ENCODE measurements at regions not wholly inside any gene's neighbourhood (a gene's known extent, or its start where the extent isn't known, plus 50 kb on each side); places are given as distances from the start of the nearest gene placed in this dataset.

GRCh38 chr9:116070256-116070914 lies 83.2 kb upstream of the PAPPA start:
- TF ChIP-seq, protein P1, sequence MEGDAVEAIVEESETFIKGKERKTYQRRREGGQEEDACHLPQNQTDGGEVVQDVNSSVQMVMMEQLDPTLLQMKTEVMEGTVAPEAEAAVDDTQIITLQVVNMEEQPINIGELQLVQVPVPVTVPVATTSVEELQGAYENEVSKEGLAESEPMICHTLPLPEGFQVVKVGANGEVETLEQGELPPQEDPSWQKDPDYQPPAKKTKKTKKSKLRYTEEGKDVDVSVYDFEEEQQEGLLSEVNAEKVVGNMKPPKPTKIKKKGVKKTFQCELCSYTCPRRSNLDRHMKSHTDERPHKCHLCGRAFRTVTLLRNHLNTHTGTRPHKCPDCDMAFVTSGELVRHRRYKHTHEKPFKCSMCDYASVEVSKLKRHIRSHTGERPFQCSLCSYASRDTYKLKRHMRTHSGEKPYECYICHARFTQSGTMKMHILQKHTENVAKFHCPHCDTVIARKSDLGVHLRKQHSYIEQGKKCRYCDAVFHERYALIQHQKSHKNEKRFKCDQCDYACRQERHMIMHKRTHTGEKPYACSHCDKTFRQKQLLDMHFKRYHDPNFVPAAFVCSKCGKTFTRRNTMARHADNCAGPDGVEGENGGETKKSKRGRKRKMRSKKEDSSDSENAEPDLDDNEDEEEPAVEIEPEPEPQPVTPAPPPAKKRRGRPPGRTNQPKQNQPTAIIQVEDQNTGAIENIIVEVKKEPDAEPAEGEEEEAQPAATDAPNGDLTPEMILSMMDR (IDR thresholded peaks at IDR 0.05; ENCODE audit: extremely low read depth, insufficient read depth, missing control alignments) = no peak
- DNase-seq (ENCODE audit: low spot score) = no peak
- in situ Hi-C loops (cut with MboI; ENCODE audit: low pct_unique_long_range_greater_than_20kb, low sequenced_read_pairs, unreplicated experiment) = no loop called here

GRCh38 chr9:116072046-116072445 lies 81.5 kb upstream of the PAPPA start:
- in situ Hi-C loops (cut with MboI; ENCODE audit: low pct_unique_long_range_greater_than_20kb, low sequenced_read_pairs, unreplicated experiment) = no loop called here
- TF ChIP-seq, protein P1 (IDR thresholded peaks at IDR 0.05; ENCODE audit: extremely low read depth, insufficient read depth, missing control alignments) = no peak
- no peak for DNase-seq (ENCODE audit: low spot score)

DNA sequence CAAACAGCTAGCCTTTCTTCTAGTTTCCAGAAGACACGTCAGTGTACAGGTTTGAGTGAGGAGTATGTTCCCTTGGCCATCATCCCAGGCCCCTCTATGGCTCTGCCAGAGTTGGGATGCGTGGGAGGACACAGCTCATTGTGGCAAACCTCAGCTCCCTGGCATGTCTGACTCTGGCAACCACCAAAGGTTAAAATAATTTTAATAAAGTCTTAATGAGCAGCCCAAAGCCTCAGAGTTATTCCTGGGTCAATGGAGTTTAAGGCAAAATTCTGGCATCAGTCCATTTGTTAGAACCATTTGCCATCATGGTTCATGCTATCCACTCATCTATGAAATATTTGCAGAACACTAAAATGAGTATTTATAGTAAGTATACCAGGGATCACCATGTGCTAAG lies 79.8 kb upstream of the PAPPA start:
- no peak for DNase-seq (ENCODE audit: low spot score)
- TF ChIP-seq, protein P1 (IDR thresholded peaks at IDR 0.05; ENCODE audit: extremely low read depth, insufficient read depth, missing control alignments) = no peak
- in situ Hi-C loops (cut with MboI; ENCODE audit: low pct_unique_long_range_greater_than_20kb, low sequenced_read_pairs, unreplicated experiment) = no loop called here

- in situ Hi-C loops (cut with MboI; ENCODE audit: low pct_unique_long_range_greater_than_20kb, low sequenced_read_pairs, unreplicated experiment) = no loop called here
- no peak for DNase-seq (ENCODE audit: low spot score)
- TF ChIP-seq, protein P1 (IDR thresholded peaks at IDR 0.05; ENCODE audit: extremely low read depth, insufficient read depth, missing control alignments) = no peak
Measured at GRCh38 chr9:116074658-116075057, 78.9 kb upstream of the PAPPA start.

DNA sequence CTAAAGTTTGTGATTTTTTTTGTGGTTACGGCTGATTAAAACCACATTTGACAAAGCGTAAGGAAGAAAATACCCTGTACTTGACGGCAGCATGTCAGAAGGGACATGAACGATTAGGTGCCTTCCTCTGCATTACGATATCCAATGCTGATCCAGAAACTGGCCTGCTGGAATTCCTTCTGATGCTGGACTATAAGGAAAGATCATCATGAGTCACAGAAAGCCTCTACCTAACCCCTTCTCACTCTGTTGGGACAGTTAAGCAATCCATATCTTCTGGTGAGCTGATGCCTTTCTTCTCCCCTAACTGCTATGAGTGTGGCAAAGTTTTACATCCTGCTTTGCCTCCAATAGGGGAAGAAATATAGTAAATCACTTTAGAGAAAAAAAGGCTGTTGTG lies 78.4 kb upstream of the PAPPA start:
- in situ Hi-C loops (cut with MboI; ENCODE audit: low pct_unique_long_range_greater_than_20kb, low sequenced_read_pairs, unreplicated experiment) = no loop called here
- no peak for DNase-seq (ENCODE audit: low spot score)
- TF ChIP-seq, protein P1 (IDR thresholded peaks at IDR 0.05; ENCODE audit: extremely low read depth, insufficient read depth, missing control alignments) = no peak

- in situ Hi-C loops (cut with MboI; ENCODE audit: low pct_unique_long_range_greater_than_20kb, low sequenced_read_pairs, unreplicated experiment) = no loop called here
- TF ChIP-seq, protein P1 (IDR thresholded peaks at IDR 0.05; ENCODE audit: extremely low read depth, insufficient read depth, missing control alignments) = no peak
- DNase-seq (ENCODE audit: low spot score) = no peak
Measured at GRCh38 chr9:116078640-116079039, 75.0 kb upstream of the PAPPA start.
